ENCODE measurements at regions not wholly inside any gene's neighbourhood (a gene's known extent, or its start where the extent isn't known, plus 50 kb on each side); places are given as distances from the start of the nearest gene placed in this dataset.

DNA sequence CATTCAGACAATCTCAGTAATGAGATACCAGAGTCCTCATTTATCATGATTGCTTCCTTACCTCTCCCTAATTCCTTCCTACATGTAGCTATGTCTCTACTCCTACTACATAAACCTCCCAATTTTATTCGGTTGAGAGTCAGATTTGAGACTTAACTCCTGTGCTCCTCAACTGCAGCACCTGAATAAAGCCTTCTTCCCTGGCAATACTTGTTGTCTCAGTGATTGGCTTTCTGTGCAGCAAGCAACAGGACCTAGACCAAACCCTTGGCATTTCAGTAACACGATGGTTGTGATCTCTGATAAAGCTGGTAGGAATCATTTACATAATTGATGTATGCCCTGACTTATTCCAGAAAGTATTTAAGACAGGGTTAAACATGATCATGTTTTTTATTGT is 106.7 kb upstream of the NANOGP8 start:
- no peaks in the 10 kb centered on the region for H3K27me3 ChIP-seq (ENCODE audit: control insufficient read depth, insufficient read depth, low read length)
- POLR2A ChIA-PET (ENCODE audit: unreplicated experiment): no interaction called here
- dilution Hi-C loops (cut with HindIII; ENCODE audit: low sequenced_read_pairs, unreplicated experiment) (no loop called here), in situ Hi-C loops (cut with MboI; ENCODE audit: low sequenced_read_pairs) (no loop called here), intact Hi-C loops (cut with micrococcal nuclease) (no loop called here)
- H3K27ac ChIP-seq (ENCODE audit: insufficient read depth, low read length): no peak overlapping the region
- H3K56ac ChIP-seq (ENCODE audit: extremely low read depth, insufficient read depth, low read length): no peak overlapping the region
- no peaks in the 10 kb centered on the region for H3K36me3 ChIP-seq (ENCODE audit: control insufficient read depth, insufficient read depth, low read length)
- no peak overlapping the region for H2BK20ac ChIP-seq (ENCODE audit: low read depth, low read length)
- no peak overlapping the region for H3K18ac ChIP-seq (ENCODE audit: low read depth, low read length)
- H4K5ac ChIP-seq (ENCODE audit: low read depth, low read length): no peak overlapping the region
- H3K9me3 ChIP-seq (ENCODE audit: control insufficient read depth, insufficient read depth, low read length): peaks cover 3% of the 10 kb centered on the region
- no peak overlapping the region for H2BK15ac ChIP-seq (ENCODE audit: low read depth, low read length)
- ATAC-seq (ENCODE audit: low read depth) (no peak), DNase-seq (no peak)
- no TSS peak for BruUV-seq (replicated peaks)
- H4K8ac ChIP-seq (ENCODE audit: low read depth in 2 of 2, low read length in 2 of 2): no peak overlapping the region
- H3K4ac ChIP-seq (ENCODE audit: low read depth, low read length): no peak overlapping the region
- H3K4me3 ChIP-seq (ENCODE audit: insufficient read depth, low read depth, low read length): no peak overlapping the region
- TF ChIP-seq, protein P1, sequence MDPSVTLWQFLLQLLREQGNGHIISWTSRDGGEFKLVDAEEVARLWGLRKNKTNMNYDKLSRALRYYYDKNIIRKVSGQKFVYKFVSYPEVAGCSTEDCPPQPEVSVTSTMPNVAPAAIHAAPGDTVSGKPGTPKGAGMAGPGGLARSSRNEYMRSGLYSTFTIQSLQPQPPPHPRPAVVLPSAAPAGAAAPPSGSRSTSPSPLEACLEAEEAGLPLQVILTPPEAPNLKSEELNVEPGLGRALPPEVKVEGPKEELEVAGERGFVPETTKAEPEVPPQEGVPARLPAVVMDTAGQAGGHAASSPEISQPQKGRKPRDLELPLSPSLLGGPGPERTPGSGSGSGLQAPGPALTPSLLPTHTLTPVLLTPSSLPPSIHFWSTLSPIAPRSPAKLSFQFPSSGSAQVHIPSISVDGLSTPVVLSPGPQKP (IDR thresholded peaks at IDR 0.05; ENCODE audit: borderline replicate concordance, low read depth, low read length): no peak
- TF ChIP-seq RAD21 (IDR thresholded peaks at IDR 0.05; ENCODE audit: low read length): no peak
- TF ChIP-seq MAZ (IDR thresholded peaks at IDR 0.05; ENCODE audit: borderline replicate concordance, low read depth, low read length): no peak
- no peak for TF ChIP-seq BHLHE40 (IDR thresholded peaks at IDR 0.05; ENCODE audit: low read depth, low read length)
- TF ChIP-seq POLR2A (IDR thresholded peaks at IDR 0.05; ENCODE audit: low read depth, low read length): no peak
- TF ChIP-seq RCOR1 (IDR thresholded peaks at IDR 0.05; ENCODE audit: insufficient replicate concordance, low read length): no peak
- TF ChIP-seq, protein P2, sequence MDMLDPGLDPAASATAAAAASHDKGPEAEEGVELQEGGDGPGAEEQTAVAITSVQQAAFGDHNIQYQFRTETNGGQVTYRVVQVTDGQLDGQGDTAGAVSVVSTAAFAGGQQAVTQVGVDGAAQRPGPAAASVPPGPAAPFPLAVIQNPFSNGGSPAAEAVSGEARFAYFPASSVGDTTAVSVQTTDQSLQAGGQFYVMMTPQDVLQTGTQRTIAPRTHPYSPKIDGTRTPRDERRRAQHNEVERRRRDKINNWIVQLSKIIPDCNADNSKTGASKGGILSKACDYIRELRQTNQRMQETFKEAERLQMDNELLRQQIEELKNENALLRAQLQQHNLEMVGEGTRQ (IDR thresholded peaks at IDR 0.05; ENCODE audit: low read depth, low read length): no peak
- TF ChIP-seq CHD1 (IDR thresholded peaks at IDR 0.05; ENCODE audit: low read depth, low read length): no peak
- TF ChIP-seq NFE2L2 (IDR thresholded peaks at IDR 0.05; ENCODE audit: low read depth, low read length): no peak
- TF ChIP-seq RFX5 (IDR thresholded peaks at IDR 0.05; ENCODE audit: low read depth, low read length): no peak
- no peak for TF ChIP-seq FOS (IDR thresholded peaks at IDR 0.05; ENCODE audit: low read depth, low read length)
- TF ChIP-seq, protein P3, sequence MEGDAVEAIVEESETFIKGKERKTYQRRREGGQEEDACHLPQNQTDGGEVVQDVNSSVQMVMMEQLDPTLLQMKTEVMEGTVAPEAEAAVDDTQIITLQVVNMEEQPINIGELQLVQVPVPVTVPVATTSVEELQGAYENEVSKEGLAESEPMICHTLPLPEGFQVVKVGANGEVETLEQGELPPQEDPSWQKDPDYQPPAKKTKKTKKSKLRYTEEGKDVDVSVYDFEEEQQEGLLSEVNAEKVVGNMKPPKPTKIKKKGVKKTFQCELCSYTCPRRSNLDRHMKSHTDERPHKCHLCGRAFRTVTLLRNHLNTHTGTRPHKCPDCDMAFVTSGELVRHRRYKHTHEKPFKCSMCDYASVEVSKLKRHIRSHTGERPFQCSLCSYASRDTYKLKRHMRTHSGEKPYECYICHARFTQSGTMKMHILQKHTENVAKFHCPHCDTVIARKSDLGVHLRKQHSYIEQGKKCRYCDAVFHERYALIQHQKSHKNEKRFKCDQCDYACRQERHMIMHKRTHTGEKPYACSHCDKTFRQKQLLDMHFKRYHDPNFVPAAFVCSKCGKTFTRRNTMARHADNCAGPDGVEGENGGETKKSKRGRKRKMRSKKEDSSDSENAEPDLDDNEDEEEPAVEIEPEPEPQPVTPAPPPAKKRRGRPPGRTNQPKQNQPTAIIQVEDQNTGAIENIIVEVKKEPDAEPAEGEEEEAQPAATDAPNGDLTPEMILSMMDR (conservative IDR thresholded peaks at IDR 0.05; ENCODE audit: low read depth, low read length): no peak
- no peak for TF ChIP-seq SMC3 (IDR thresholded peaks at IDR 0.05; ENCODE audit: low read depth, low read length)
- TF ChIP-seq MXI1 (IDR thresholded peaks at IDR 0.05; ENCODE audit: borderline replicate concordance, low read depth, low read length): no peak
- H2BK5ac ChIP-seq (ENCODE audit: low read depth, low read length, poor library complexity, severe bottlenecking): no peak overlapping the region
- 100% methylated on average over 1 of the region's 2 CpGs; no CpG with 5 or more reads in 1 of the 2 experiments for WGBS, 2 experiments (ENCODE audit: extremely low coverage in 2 of 2, insufficient read length in 1 of 2)
- H2AFZ ChIP-seq (replicated peaks; ENCODE audit: low read length, poor library complexity): no peak overlapping the region
- H3K4me2 ChIP-seq (ENCODE audit: low read depth, low read length): no peak overlapping the region
- H3K9me1 ChIP-seq (ENCODE audit: insufficient read depth, low read length): no peaks in the 10 kb centered on the region
- no peak overlapping the region for H2AK5ac ChIP-seq (ENCODE audit: low read depth, low read length)
- H2BK120ac ChIP-seq (ENCODE audit: low read depth, low read length): no peak overlapping the region
- no peak overlapping the region for H3K14ac ChIP-seq (replicated peaks; ENCODE audit: low read depth, low read length)
- no peak overlapping the region for H3K9ac ChIP-seq (ENCODE audit: low read depth, low read length)
- H3K4me1 ChIP-seq (ENCODE audit: control insufficient read depth, insufficient read depth, low read length): no peaks in the 10 kb centered on the region; the same call in 1 of the 2 replicates
- CTCF ChIA-PET: no interaction called here
- H3K79me1 ChIP-seq (ENCODE audit: low read depth in 1 of 2, low read length in 2 of 2): no peaks in the 10 kb centered on the region
- no peak overlapping the region for H2AK9ac ChIP-seq (replicated peaks; ENCODE audit: low read depth, low read length, poor library complexity)
- no peak overlapping the region for H3K23ac ChIP-seq (ENCODE audit: low read depth, low read length)
- H4K20me1 ChIP-seq (ENCODE audit: insufficient read depth, low read length): no peaks in the 10 kb centered on the region
- H4K91ac ChIP-seq (ENCODE audit: insufficient read depth, low read depth, low read length): no peak overlapping the region
